Stomach (tissue), 4 donors: ENCODE measurements at regions not wholly inside any gene's neighbourhood (a gene's known extent, or its start where the extent isn't known, plus 50 kb on each side); places are given as distances from the start of the nearest gene placed in this dataset.

Experiments
- CTCF ChIP-seq, 7 experiments: fragments of 450-650 bp in 4 of 7; fragments of 200-600 bp in 3 of 7; sonication (generic) in 3 of 7; IDR thresholded peaks; one replicate each; pipeline ENCODE4 v1.5.1; 2016 to 2019; ENCODE audit warnings: antibody characterized with exemption in 7 of 7, control low read depth in 2 of 7, mild to moderate bottlenecking in 1 of 7
- EP300 ChIP-seq: sonication (generic); formaldehyde crosslinking; IDR thresholded peaks from one replicate; pipeline ENCODE4 v1.6.1; 2017; ENCODE audit warnings: antibody characterized with exemption
- POLR2A ChIP-seq, 4 donors: fragments of 450-650 bp; IDR thresholded peaks; one replicate each; pipeline ENCODE4 v1.6.1; 2016; ENCODE audit warnings: antibody characterized with exemption in 4 of 4, control low read depth in 2 of 4, mild to moderate bottlenecking in 1 of 4, moderate library complexity in 1 of 4
- POLR2AphosphoS5 ChIP-seq, 3 donors: sonication (generic); formaldehyde crosslinking; IDR thresholded peaks; one replicate each; pipeline ENCODE4 v1.6.1; 2016; ENCODE audit warnings: antibody characterized with exemption in 3 of 3

GRCh38 chr2:129642526-129643043, 336.9 kb upstream of the RAB6C start:
- TF ChIP-seq POLR2AphosphoS5 (IDR thresholded peaks at IDR 0.05) (no peak), CTCF (IDR thresholded peaks at IDR 0.05) (no peak), POLR2A (IDR thresholded peaks at IDR 0.05) (no peak), EP300 (no peak)
